ENCODE measurements at regions not wholly inside any gene's neighbourhood (a gene's known extent, or its start where the extent isn't known, plus 50 kb on each side); places are given as distances from the start of the nearest gene placed in this dataset.

DNA sequence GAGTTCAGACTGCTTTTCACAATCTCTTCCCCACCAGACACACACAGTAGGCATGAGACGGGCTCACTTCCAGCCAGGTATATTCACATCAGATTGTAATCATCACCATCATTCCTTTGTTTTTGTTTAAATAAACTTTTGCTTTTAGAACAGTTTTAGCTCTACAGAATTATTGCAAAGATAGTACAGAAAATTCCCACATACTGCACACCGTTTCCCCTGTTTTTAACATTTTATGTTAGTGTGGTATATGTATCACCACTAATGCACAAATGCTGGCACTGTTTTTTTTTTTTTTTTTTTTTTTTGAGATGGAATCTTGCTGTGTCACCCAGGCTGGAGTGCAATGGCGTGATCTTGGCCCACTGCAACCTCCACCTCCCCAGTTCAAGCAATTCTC is 83.3 kb upstream of the ANO1 start:
- H3K79me2 ChIP-seq (ENCODE audit: control insufficient read depth, insufficient read depth, low read length), result no peaks in the 10 kb centered on the region
- no peak for DNase-seq (ENCODE audit: low read depth in 2 of 2)
- H3K36me3 ChIP-seq (ENCODE audit: control insufficient read depth, insufficient read depth, low read length), result no peaks in the 10 kb centered on the region
- H3K9ac ChIP-seq (ENCODE audit: insufficient read depth, low read length), result no peak overlapping the region
- H3K4me2 ChIP-seq (ENCODE audit: extremely low read depth, insufficient read depth, low read length), result no peak overlapping the region
- H3K27ac ChIP-seq (ENCODE audit: insufficient read depth, low read length), result no peak overlapping the region
- no peak overlapping the region for H3K4me3 ChIP-seq (replicated peaks in 1 of 4; ENCODE audit: control extremely low read depth in 1 of 4, insufficient read depth in 1 of 4, low read depth in 3 of 4, low read length in 4 of 4)
- peaks cover 4% of the 10 kb centered on the region for H3K27me3 ChIP-seq (ENCODE audit: control insufficient read depth, insufficient read depth, low read length)
- no peaks in the 10 kb centered on the region for H3K9me3 ChIP-seq (ENCODE audit: control insufficient read depth, insufficient read depth, low read depth, low read length)
- H3K4me1 ChIP-seq (ENCODE audit: control insufficient read depth, extremely low read depth, insufficient read depth, low read length), result no peaks in the 10 kb centered on the region
- H4K20me1 ChIP-seq (ENCODE audit: control insufficient read depth, extremely low read depth, insufficient read depth, low read length), result no peaks in the 10 kb centered on the region
- H2AFZ ChIP-seq (ENCODE audit: low read length), result no peak overlapping the region
- TF ChIP-seq EZH2 (IDR thresholded peaks at IDR 0.05; ENCODE audit: low read length, missing control alignments), result no peak
- TF ChIP-seq, protein P1, sequence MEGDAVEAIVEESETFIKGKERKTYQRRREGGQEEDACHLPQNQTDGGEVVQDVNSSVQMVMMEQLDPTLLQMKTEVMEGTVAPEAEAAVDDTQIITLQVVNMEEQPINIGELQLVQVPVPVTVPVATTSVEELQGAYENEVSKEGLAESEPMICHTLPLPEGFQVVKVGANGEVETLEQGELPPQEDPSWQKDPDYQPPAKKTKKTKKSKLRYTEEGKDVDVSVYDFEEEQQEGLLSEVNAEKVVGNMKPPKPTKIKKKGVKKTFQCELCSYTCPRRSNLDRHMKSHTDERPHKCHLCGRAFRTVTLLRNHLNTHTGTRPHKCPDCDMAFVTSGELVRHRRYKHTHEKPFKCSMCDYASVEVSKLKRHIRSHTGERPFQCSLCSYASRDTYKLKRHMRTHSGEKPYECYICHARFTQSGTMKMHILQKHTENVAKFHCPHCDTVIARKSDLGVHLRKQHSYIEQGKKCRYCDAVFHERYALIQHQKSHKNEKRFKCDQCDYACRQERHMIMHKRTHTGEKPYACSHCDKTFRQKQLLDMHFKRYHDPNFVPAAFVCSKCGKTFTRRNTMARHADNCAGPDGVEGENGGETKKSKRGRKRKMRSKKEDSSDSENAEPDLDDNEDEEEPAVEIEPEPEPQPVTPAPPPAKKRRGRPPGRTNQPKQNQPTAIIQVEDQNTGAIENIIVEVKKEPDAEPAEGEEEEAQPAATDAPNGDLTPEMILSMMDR (conservative IDR thresholded peaks at IDR 0.05 in 1 of 2, IDR thresholded peaks at IDR 0.05 in 1 of 2; ENCODE audit: low read depth in 1 of 2, low read length in 2 of 2), result no peak

DNA sequence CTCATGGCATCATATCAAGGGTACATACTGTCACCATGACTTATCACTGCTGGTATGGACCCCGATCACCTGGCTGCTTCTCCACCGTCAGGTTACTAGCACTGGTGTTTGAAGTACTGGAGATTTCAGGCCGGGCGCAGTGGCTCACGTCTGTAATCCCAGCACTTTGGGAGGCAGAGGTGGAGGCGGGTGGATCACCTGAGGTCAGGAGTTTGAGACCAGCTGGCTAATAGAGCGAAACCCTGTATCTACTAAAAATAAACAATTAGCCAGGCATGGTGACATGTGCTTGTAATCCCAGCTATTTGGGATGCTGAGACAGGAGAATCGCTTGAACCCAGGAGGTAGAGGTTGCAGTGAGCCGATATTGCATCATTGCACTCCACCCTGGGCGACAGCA is 82.4 kb upstream of the ANO1 start:
- H3K27ac ChIP-seq (ENCODE audit: insufficient read depth, low read length), result no peak overlapping the region
- no peaks in the 10 kb centered on the region for H3K4me1 ChIP-seq (ENCODE audit: control insufficient read depth, extremely low read depth, insufficient read depth, low read length)
- TF ChIP-seq, protein P1 (conservative IDR thresholded peaks at IDR 0.05 in 1 of 2, IDR thresholded peaks at IDR 0.05 in 1 of 2; ENCODE audit: low read depth in 1 of 2, low read length in 2 of 2), result no peak
- no peak for TF ChIP-seq EZH2 (IDR thresholded peaks at IDR 0.05; ENCODE audit: low read length, missing control alignments)
- H3K4me2 ChIP-seq (ENCODE audit: extremely low read depth, insufficient read depth, low read length), result no peak overlapping the region
- H3K36me3 ChIP-seq (ENCODE audit: control insufficient read depth, insufficient read depth, low read length), result no peaks in the 10 kb centered on the region
- no peak overlapping the region for H3K9ac ChIP-seq (ENCODE audit: insufficient read depth, low read length)
- no peaks in the 10 kb centered on the region for H4K20me1 ChIP-seq (ENCODE audit: control insufficient read depth, extremely low read depth, insufficient read depth, low read length)
- no peaks in the 10 kb centered on the region for H3K9me3 ChIP-seq (ENCODE audit: control insufficient read depth, insufficient read depth, low read depth, low read length)
- H3K79me2 ChIP-seq (ENCODE audit: control insufficient read depth, insufficient read depth, low read length), result no peaks in the 10 kb centered on the region
- no peak overlapping the region for H2AFZ ChIP-seq (ENCODE audit: low read length)
- peaks cover 4% of the 10 kb centered on the region for H3K27me3 ChIP-seq (ENCODE audit: control insufficient read depth, insufficient read depth, low read length)
- DNase-seq (ENCODE audit: low read depth in 2 of 2), result no peak
- H3K4me3 ChIP-seq (replicated peaks in 1 of 4; ENCODE audit: control extremely low read depth in 1 of 4, insufficient read depth in 1 of 4, low read depth in 3 of 4, low read length in 4 of 4), result no peak overlapping the region

DNA sequence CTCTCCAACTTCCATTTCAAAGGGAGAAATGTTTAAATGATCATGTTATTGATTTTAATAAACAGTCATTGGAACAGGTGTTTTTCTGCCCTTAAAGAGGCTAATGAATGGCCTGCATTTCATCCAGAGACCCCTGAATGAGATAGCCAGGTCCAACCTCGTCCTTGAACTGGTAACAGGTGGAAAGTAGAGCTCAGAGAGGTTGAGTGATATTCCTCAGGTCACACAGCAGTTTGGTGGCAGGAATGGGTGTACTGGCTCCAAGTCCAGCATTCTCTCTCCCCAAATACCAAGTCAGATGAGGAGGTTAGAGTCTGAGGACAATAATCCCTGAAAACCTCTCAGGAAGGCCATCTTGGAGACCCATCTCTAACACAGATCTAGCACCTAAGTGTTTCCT is 81.7 kb upstream of the ANO1 start:
- H3K9ac ChIP-seq (ENCODE audit: insufficient read depth, low read length), result no peak overlapping the region
- peaks cover 4% of the 10 kb centered on the region for H3K27me3 ChIP-seq (ENCODE audit: control insufficient read depth, insufficient read depth, low read length)

More for the DNA sequence above, 81.7 kb upstream of the ANO1 start:
- Histone ChIP-seq H2AFZ (ENCODE audit: low read length) (no peak overlapping the region), H3K27ac (ENCODE audit: insufficient read depth, low read length) (no peak overlapping the region), H3K36me3 (ENCODE audit: control insufficient read depth, insufficient read depth, low read length) (no peaks in the 10 kb centered on the region), H3K79me2 (ENCODE audit: control insufficient read depth, insufficient read depth, low read length) (no peaks in the 10 kb centered on the region), H3K4me1 (ENCODE audit: control insufficient read depth, extremely low read depth, insufficient read depth, low read length) (no peaks in the 10 kb centered on the region), H3K4me3 (replicated peaks in 1 of 4; ENCODE audit: control extremely low read depth in 1 of 4, insufficient read depth in 1 of 4, low read depth in 3 of 4, low read length in 4 of 4) (no peak overlapping the region), H4K20me1 (ENCODE audit: control insufficient read depth, extremely low read depth, insufficient read depth, low read length) (no peaks in the 10 kb centered on the region), H3K4me2 (ENCODE audit: extremely low read depth, insufficient read depth, low read length) (no peak overlapping the region), H3K9me3 (ENCODE audit: control insufficient read depth, insufficient read depth, low read depth, low read length) (no peaks in the 10 kb centered on the region)
- DNase-seq (ENCODE audit: low read depth in 2 of 2), result no peak
- TF ChIP-seq EZH2 (IDR thresholded peaks at IDR 0.05; ENCODE audit: low read length, missing control alignments), result no peak
- TF ChIP-seq, protein P1 (conservative IDR thresholded peaks at IDR 0.05 in 1 of 2, IDR thresholded peaks at IDR 0.05 in 1 of 2; ENCODE audit: low read depth in 1 of 2, low read length in 2 of 2), result no peak

All from fibroblast of lung (primary cell).